ENCODE measurements at regions not wholly inside any gene's neighbourhood (a gene's known extent, or its start where the extent isn't known, plus 50 kb on each side); places are given as distances from the start of the nearest gene placed in this dataset.
"Not testable (repeated sequence)": the region's sequence is repeated elsewhere in the genome, so short reads cannot be mapped to it uniquely, and the experiment has no call there.

- not testable (repeated sequence) for H3K27me3 ChIP-seq (ENCODE audit: control insufficient read depth in 1 of 2, insufficient read depth in 2 of 2, low read length in 2 of 2); H3K4me1 ChIP-seq (ENCODE audit: control insufficient read depth in 2 of 2, insufficient read depth in 2 of 2, low read length in 1 of 2); H3K27ac ChIP-seq (ENCODE audit: low read depth in 2 of 2, low read length in 1 of 2); H3K9me3 ChIP-seq (ENCODE audit: control insufficient read depth in 2 of 2, insufficient read depth in 1 of 2, low read depth in 1 of 2, low read length in 1 of 2); H3K4me3 ChIP-seq (ENCODE audit: low read depth in 1 of 2, low read length in 2 of 2)
- H3K36me3 ChIP-seq (ENCODE audit: control insufficient read depth in 2 of 2, insufficient read depth in 2 of 2, low read length in 1 of 2): peaks cover 0 to 21% of the 10 kb centered on the region in 2 donors
- 79 to 92% methylated on average over 6 to 9 of the region's 11 CpGs for WGBS, 2 donors
Observed at GRCh38 chr3:195978585-195978984, 70.2 kb upstream of the TNK2 start.

GRCh38 chr3:195976876-195977275, 68.5 kb upstream of the TNK2 start:
- not testable (repeated sequence) for H3K27ac ChIP-seq (ENCODE audit: low read depth in 2 of 2, low read length in 1 of 2); H3K27me3 ChIP-seq (ENCODE audit: control insufficient read depth in 1 of 2, insufficient read depth in 2 of 2, low read length in 2 of 2); H3K4me1 ChIP-seq (ENCODE audit: control insufficient read depth in 2 of 2, insufficient read depth in 2 of 2, low read length in 1 of 2); H3K9me3 ChIP-seq (ENCODE audit: control insufficient read depth in 2 of 2, insufficient read depth in 1 of 2, low read depth in 1 of 2, low read length in 1 of 2); H3K4me3 ChIP-seq (ENCODE audit: low read depth in 1 of 2, low read length in 2 of 2)
- 95 to 100% methylated on average over 4 to 11 of the region's 19 CpGs for WGBS, 2 donors
- peaks cover 0 to 19% of the 10 kb centered on the region in 2 donors for H3K36me3 ChIP-seq (ENCODE audit: control insufficient read depth in 2 of 2, insufficient read depth in 2 of 2, low read length in 1 of 2)

- peaks cover 11 to 29% of the 10 kb centered on the region in 2 donors for H3K36me3 ChIP-seq (ENCODE audit: control insufficient read depth in 2 of 2, insufficient read depth in 2 of 2, low read length in 1 of 2)
- not testable (repeated sequence) for H3K4me3 ChIP-seq (ENCODE audit: low read depth in 1 of 2, low read length in 2 of 2); H3K4me1 ChIP-seq (ENCODE audit: control insufficient read depth in 2 of 2, insufficient read depth in 2 of 2, low read length in 1 of 2); H3K9me3 ChIP-seq (ENCODE audit: control insufficient read depth in 2 of 2, insufficient read depth in 1 of 2, low read depth in 1 of 2, low read length in 1 of 2); H3K27ac ChIP-seq (ENCODE audit: low read depth in 2 of 2, low read length in 1 of 2); H3K27me3 ChIP-seq (ENCODE audit: control insufficient read depth in 1 of 2, insufficient read depth in 2 of 2, low read length in 2 of 2)
- 93 to 94% methylated on average over 12 to 13 of the region's 13 CpGs for WGBS, 2 donors
Observed at GRCh38 chr3:195974281-195974680, 65.9 kb upstream of the TNK2 start.

- not testable (repeated sequence) for H3K27ac ChIP-seq (ENCODE audit: low read depth in 2 of 2, low read length in 1 of 2); H3K4me1 ChIP-seq (ENCODE audit: control insufficient read depth in 2 of 2, insufficient read depth in 2 of 2, low read length in 1 of 2); H3K4me3 ChIP-seq (ENCODE audit: low read depth in 1 of 2, low read length in 2 of 2); H3K27me3 ChIP-seq (ENCODE audit: control insufficient read depth in 1 of 2, insufficient read depth in 2 of 2, low read length in 2 of 2); H3K9me3 ChIP-seq (ENCODE audit: control insufficient read depth in 2 of 2, insufficient read depth in 1 of 2, low read depth in 1 of 2, low read length in 1 of 2)
- WGBS, 2 donors: 94 to 96% methylated on average over 9 of the region's 9 CpGs
- H3K36me3 ChIP-seq (ENCODE audit: control insufficient read depth in 2 of 2, insufficient read depth in 2 of 2, low read length in 1 of 2): peaks cover 11 to 31% of the 10 kb centered on the region in 2 donors
Observed at GRCh38 chr3:195970873-195971272, 62.5 kb upstream of the TNK2 start.

- not testable (repeated sequence) for H3K4me1 ChIP-seq (ENCODE audit: control insufficient read depth in 2 of 2, insufficient read depth in 2 of 2, low read length in 1 of 2); H3K27me3 ChIP-seq (ENCODE audit: control insufficient read depth in 1 of 2, insufficient read depth in 2 of 2, low read length in 2 of 2); H3K27ac ChIP-seq (ENCODE audit: low read depth in 2 of 2, low read length in 1 of 2); H3K9me3 ChIP-seq (ENCODE audit: control insufficient read depth in 2 of 2, insufficient read depth in 1 of 2, low read depth in 1 of 2, low read length in 1 of 2); H3K4me3 ChIP-seq (ENCODE audit: low read depth in 1 of 2, low read length in 2 of 2)
- H3K36me3 ChIP-seq (ENCODE audit: control insufficient read depth in 2 of 2, insufficient read depth in 2 of 2, low read length in 1 of 2): peaks cover 11 to 34% of the 10 kb centered on the region in 2 donors
- WGBS, 2 donors: 92% methylated on average over 21 of the region's 22 CpGs
Observed at GRCh38 chr3:195969838-195970776, 61.8 kb upstream of the TNK2 start.

- peaks cover 14 to 38% of the 10 kb centered on the region in 2 donors for H3K36me3 ChIP-seq (ENCODE audit: control insufficient read depth in 2 of 2, insufficient read depth in 2 of 2, low read length in 1 of 2)
- H3K27me3 ChIP-seq (ENCODE audit: control insufficient read depth in 1 of 2, insufficient read depth in 2 of 2, low read length in 2 of 2): not testable (repeated sequence)
Observed at GRCh38 chr3:195969341-195969740, 61.0 kb upstream of the TNK2 start.

GRCh38 chr3:195968104-195968503, 59.8 kb upstream of the TNK2 start:
- peaks cover 14 to 31% of the 10 kb centered on the region in 2 donors for H3K36me3 ChIP-seq (ENCODE audit: control insufficient read depth in 2 of 2, insufficient read depth in 2 of 2, low read length in 1 of 2)

More at GRCh38 chr3:195969341-195969740, 61.0 kb upstream of the TNK2 start:
- H3K27ac ChIP-seq (ENCODE audit: low read depth in 2 of 2, low read length in 1 of 2); H3K4me3 ChIP-seq (ENCODE audit: low read depth in 1 of 2, low read length in 2 of 2); H3K9me3 ChIP-seq (ENCODE audit: control insufficient read depth in 2 of 2, insufficient read depth in 1 of 2, low read depth in 1 of 2, low read length in 1 of 2); H3K4me1 ChIP-seq (ENCODE audit: control insufficient read depth in 2 of 2, insufficient read depth in 2 of 2, low read length in 1 of 2): not testable (repeated sequence)
- WGBS, 2 donors: 88 to 89% methylated on average over 9 of the region's 9 CpGs

GRCh38 chr3:195967387-195967720, 59.0 kb upstream of the TNK2 start:
- not testable (repeated sequence) for H3K9me3 ChIP-seq (ENCODE audit: control insufficient read depth in 2 of 2, insufficient read depth in 1 of 2, low read depth in 1 of 2, low read length in 1 of 2); H3K27me3 ChIP-seq (ENCODE audit: control insufficient read depth in 1 of 2, insufficient read depth in 2 of 2, low read length in 2 of 2); H3K27ac ChIP-seq (ENCODE audit: low read depth in 2 of 2, low read length in 1 of 2); H3K4me1 ChIP-seq (ENCODE audit: control insufficient read depth in 2 of 2, insufficient read depth in 2 of 2, low read length in 1 of 2); H3K4me3 ChIP-seq (ENCODE audit: low read depth in 1 of 2, low read length in 2 of 2)
- no CpG with 5 or more reads among the region's 16 CpGs for WGBS, 2 donors
- peaks cover 14 to 33% of the 10 kb centered on the region in 2 donors for H3K36me3 ChIP-seq (ENCODE audit: control insufficient read depth in 2 of 2, insufficient read depth in 2 of 2, low read length in 1 of 2)

More at GRCh38 chr3:195968104-195968503, 59.8 kb upstream of the TNK2 start:
- H3K27ac ChIP-seq (ENCODE audit: low read depth in 2 of 2, low read length in 1 of 2); H3K4me3 ChIP-seq (ENCODE audit: low read depth in 1 of 2, low read length in 2 of 2); H3K27me3 ChIP-seq (ENCODE audit: control insufficient read depth in 1 of 2, insufficient read depth in 2 of 2, low read length in 2 of 2); H3K4me1 ChIP-seq (ENCODE audit: control insufficient read depth in 2 of 2, insufficient read depth in 2 of 2, low read length in 1 of 2); H3K9me3 ChIP-seq (ENCODE audit: control insufficient read depth in 2 of 2, insufficient read depth in 1 of 2, low read depth in 1 of 2, low read length in 1 of 2): not testable (repeated sequence)
- 91 to 92% methylated on average over 8 of the region's 10 CpGs for WGBS, 2 donors

GRCh38 chr3:195966563-195967386, 58.4 kb upstream of the TNK2 start:
- WGBS, 2 donors: 67 to 73% methylated on average over 12 to 13 of the region's 15 CpGs
- not testable (repeated sequence) for H3K9me3 ChIP-seq (ENCODE audit: control insufficient read depth in 2 of 2, insufficient read depth in 1 of 2, low read depth in 1 of 2, low read length in 1 of 2); H3K4me3 ChIP-seq (ENCODE audit: low read depth in 1 of 2, low read length in 2 of 2); H3K27ac ChIP-seq (ENCODE audit: low read depth in 2 of 2, low read length in 1 of 2); H3K4me1 ChIP-seq (ENCODE audit: control insufficient read depth in 2 of 2, insufficient read depth in 2 of 2, low read length in 1 of 2); H3K27me3 ChIP-seq (ENCODE audit: control insufficient read depth in 1 of 2, insufficient read depth in 2 of 2, low read length in 2 of 2)
- H3K36me3 ChIP-seq (ENCODE audit: control insufficient read depth in 2 of 2, insufficient read depth in 2 of 2, low read length in 1 of 2): peaks cover 14 to 35% of the 10 kb centered on the region in 2 donors

Data from esophagus (tissue), 2 donors.